Subcutaneous abdominal adipose tissue (tissue), 5 donors: ENCODE measurements at regions not wholly inside any gene's neighbourhood (a gene's known extent, or its start where the extent isn't known, plus 50 kb on each side); places are given as distances from the start of the nearest gene placed in this dataset.
"Not testable (repeated sequence)": the region's sequence is repeated elsewhere in the genome, so short reads cannot be mapped to it uniquely, and the experiment has no call there.

Experiments used
- H3K27ac ChIP-seq: one replicate; pipeline ENCODE4 v1.7.0; 2013; ENCODE audit warnings: low read depth, mild to moderate bottlenecking, inconsistent platforms, low read length, moderate library complexity
- H3K27me3 ChIP-seq, 5 donors: one replicate each; pipeline ENCODE4 v1.7.0; 2013; ENCODE audit warnings: low read length in 5 of 5, inconsistent platforms in 1 of 5; ENCODE audit not compliant: control insufficient read depth in 5 of 5, insufficient read depth in 4 of 5
- H3K36me3 ChIP-seq, 5 donors: one replicate each; pipeline ENCODE4 v1.7.0; 2013; ENCODE audit warnings: low read length in 5 of 5; ENCODE audit not compliant: control insufficient read depth in 5 of 5, insufficient read depth in 5 of 5
- H3K4me1 ChIP-seq, 5 donors: one replicate each; pipeline ENCODE4 v1.7.0; 2013; ENCODE audit warnings: low read length in 5 of 5, mild to moderate bottlenecking in 3 of 5, moderate library complexity in 1 of 5; ENCODE audit not compliant: control insufficient read depth in 5 of 5, insufficient read depth in 5 of 5
- H3K4me3 ChIP-seq, 5 donors: one replicate each; pipeline ENCODE4 v1.7.0; 2013; ENCODE audit warnings: low read length in 5 of 5, low read depth in 1 of 5
- H3K9ac ChIP-seq, 5 donors: one replicate each; pipeline ENCODE4 v1.7.0; 2013; ENCODE audit warnings: low read length in 5 of 5, mild to moderate bottlenecking in 4 of 5, moderate library complexity in 3 of 5
- H3K9me3 ChIP-seq, 5 donors: one replicate each; pipeline ENCODE4 v1.7.0; 2013; ENCODE audit warnings: low read length in 5 of 5; ENCODE audit not compliant: control insufficient read depth in 5 of 5
- donor health status: healthy.
- donor health status: healthy.
- donor health status: healthy.
- donor health status: healthy.
- donor health status: healthy.

DNA sequence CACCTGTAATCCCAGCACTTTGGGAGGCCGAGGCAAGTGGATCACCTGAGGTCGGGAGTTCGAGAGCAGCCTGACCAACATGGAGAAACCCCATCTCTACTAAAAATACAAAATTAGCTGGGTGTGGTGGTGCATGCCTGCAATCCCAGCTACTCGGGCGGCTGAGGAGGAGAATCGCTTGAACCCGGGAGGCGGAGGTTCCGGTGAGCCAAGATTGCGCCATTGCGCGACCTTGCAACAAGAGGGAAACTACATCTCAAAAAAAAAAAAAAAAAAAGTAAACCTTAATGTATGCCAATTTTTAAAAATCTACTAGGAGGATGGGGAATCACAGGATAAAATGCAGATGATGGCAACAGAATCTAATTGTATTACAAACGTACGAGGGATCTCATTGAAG, 95.5 kb upstream of the SIRPA start:
- not testable (repeated sequence) for H3K4me3 ChIP-seq, H3K27ac ChIP-seq, H3K9ac ChIP-seq, H3K36me3 ChIP-seq, H3K27me3 ChIP-seq, H3K9me3 ChIP-seq
- peaks cover 4 to 33% (median 31%) of the 10 kb centered on the region in 5 donors for H3K4me1 ChIP-seq

DNA sequence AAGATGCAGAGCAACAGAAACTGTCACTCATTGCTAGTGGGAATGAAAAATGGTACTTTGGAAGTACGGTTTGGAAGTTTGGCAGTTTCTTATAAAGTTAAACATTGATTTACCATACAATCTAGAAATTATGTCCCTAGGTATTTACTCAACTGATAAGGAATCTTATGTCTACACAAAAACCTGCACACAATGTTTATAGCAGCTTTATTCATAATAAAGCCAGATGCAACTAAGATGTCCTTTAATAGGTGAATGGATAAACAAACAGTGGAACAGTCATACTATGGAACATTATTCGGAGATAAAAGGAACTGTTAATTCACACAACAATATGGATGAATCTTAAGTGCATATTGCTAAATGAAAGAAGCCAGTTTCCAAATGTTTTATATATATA, 96.2 kb upstream of the SIRPA start:
- Histone ChIP-seq H3K9me3 (no peaks in the 10 kb centered on the region), H3K4me3 (no peak overlapping the region), H3K9ac (no peak overlapping the region), H3K4me1 (peaks cover under 1 to 25% (median 23%) of the 10 kb centered on the region in 5 donors), H3K27ac (no peak overlapping the region), H3K27me3 (peaks cover 0 to 7% (median 7%) of the 10 kb centered on the region in 5 donors), H3K36me3 (no peaks in the 10 kb centered on the region)

DNA sequence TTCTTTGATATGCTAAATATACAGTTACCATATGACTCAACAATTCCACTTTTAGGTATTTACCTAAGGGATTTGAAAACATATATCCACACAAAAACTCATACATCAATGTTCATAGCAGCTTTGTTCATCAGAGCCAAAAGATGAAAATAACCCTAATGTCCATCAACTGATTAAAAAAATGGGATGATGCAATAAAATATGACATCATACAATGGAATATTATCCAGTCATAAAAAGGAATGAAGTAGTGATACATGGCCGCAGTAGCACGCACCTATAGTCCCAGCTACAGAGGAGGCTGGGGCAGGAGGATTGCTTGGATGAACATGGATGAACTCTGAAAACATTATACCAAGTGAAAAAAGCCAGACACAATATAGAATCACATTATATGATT, 101.4 kb upstream of the SIRPA start:
- no peaks in the 10 kb centered on the region for H3K9me3 ChIP-seq
- no peak overlapping the region for H3K27ac ChIP-seq
- no peak overlapping the region for H3K4me3 ChIP-seq
- H3K9ac ChIP-seq, result no peak overlapping the region
- no peaks in the 10 kb centered on the region for H3K36me3 ChIP-seq
- no peaks in the 10 kb centered on the region for H3K4me1 ChIP-seq
- H3K27me3 ChIP-seq, result no peaks in the 10 kb centered on the region

DNA sequence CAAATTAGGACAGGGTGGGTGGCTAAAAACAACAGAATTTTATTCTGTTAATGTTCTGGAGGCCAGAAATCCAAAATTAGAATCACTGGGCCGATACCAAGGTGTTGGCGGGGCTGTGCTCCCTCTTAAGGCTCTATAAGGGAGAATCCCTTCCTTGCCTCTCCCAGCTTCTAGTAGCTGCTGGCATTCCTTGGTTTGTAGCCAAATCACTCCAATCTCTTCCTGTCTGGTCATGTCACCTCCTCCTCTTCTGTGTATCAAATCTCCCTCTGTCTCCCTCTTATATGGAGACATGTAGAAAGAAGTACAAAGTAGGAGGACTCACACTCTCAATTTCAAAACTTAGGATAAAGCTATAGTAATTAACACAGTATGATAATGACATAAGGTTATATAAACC, 102.9 kb upstream of the SIRPA start:
- Histone ChIP-seq H3K4me1 (peaks cover 0 to under 1% (median 0%) of the 10 kb centered on the region in 5 donors), H3K4me3 (no peak overlapping the region), H3K9ac (no peak overlapping the region), H3K27ac (no peak overlapping the region), H3K27me3 (peaks cover 0 to 5% (median 0%) of the 10 kb centered on the region in 5 donors), H3K9me3 (no peaks in the 10 kb centered on the region), H3K36me3 (no peaks in the 10 kb centered on the region)

DNA sequence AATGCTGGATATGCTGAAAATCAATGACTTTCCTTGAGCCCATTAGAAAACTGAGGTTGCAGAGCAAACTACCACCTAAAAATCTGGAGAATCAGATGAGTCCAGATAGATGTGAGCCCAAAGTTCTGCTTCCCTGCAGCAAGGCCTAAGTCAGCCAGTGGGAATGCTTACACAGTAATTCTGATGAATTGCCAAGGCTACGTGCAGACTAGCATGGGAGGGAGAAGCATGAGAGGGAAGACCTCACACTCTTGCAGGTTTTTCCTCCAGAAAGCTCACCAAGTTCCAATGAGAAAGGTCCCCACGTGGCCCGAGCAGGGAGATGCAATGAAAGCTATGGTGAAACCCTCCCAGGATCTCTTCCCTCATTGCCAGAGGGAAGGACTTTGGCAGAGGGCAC, 104.8 kb upstream of the SIRPA start:
- Histone ChIP-seq H3K4me3 (no peak overlapping the region), H3K27me3 (peaks cover 0 to 8% (median 5%) of the 10 kb centered on the region in 5 donors), H3K36me3 (no peaks in the 10 kb centered on the region), H3K27ac (no peak overlapping the region), H3K9me3 (no peaks in the 10 kb centered on the region), H3K4me1 (peaks cover 0 to 19% (median 2%) of the 10 kb centered on the region in 5 donors), H3K9ac (no peak overlapping the region)

DNA sequence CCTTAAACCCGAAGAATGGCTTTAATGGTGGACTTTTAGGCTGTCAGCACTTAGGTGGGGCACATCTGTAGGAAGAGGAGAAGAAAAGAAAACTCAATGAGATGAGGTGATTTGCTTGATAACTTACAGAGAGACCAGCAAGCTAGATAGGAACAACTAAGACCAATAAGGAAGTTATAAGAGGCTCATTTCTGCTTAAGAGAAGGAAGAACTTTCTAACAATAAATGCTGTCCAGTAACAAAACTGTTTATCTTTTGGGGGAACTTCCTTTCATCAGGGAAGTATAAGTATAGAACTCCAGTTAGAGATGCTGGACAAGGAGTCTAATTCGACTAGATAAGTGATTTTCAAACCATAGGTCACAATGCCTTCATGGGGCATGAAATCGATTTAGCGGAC, 107.2 kb upstream of the SIRPA start:
- Histone ChIP-seq H3K27ac (no peak overlapping the region), H3K4me1 (peaks cover 0 to 21% (median 2%) of the 10 kb centered on the region in 5 donors), H3K9me3 (no peaks in the 10 kb centered on the region), H3K4me3 (no peak overlapping the region), H3K27me3 (peaks cover 3 to 8% (median 5%) of the 10 kb centered on the region in 5 donors), H3K9ac (no peak overlapping the region), H3K36me3 (no peaks in the 10 kb centered on the region)

DNA sequence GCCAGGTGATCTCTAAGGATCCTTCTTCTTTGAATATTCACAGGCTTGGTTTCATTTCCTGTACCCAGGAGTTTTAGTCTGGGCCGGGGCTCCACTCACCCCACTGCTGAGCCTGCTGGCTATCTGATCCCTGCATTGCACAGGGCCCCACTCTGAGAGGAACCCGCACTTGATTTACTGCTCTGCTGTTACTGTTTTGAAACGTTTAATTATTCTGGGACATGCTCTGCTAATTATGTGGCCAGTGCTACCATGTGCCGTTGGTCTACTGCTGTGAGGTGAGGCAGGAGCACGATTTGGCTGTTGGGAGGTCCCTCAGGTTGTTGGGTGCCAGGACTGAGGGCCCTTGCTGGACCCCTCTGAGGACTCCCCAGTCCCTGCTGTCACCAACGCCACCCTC, 108.7 kb upstream of the SIRPA start:
- Histone ChIP-seq H3K27ac (no peak overlapping the region), H3K9me3 (no peaks in the 10 kb centered on the region), H3K9ac (no peak overlapping the region), H3K27me3 (peaks cover 3 to 18% (median 6%) of the 10 kb centered on the region in 5 donors), H3K4me3 (no peak overlapping the region), H3K4me1 (peaks cover 0 to 21% (median 2%) of the 10 kb centered on the region in 5 donors), H3K36me3 (no peaks in the 10 kb centered on the region)

DNA sequence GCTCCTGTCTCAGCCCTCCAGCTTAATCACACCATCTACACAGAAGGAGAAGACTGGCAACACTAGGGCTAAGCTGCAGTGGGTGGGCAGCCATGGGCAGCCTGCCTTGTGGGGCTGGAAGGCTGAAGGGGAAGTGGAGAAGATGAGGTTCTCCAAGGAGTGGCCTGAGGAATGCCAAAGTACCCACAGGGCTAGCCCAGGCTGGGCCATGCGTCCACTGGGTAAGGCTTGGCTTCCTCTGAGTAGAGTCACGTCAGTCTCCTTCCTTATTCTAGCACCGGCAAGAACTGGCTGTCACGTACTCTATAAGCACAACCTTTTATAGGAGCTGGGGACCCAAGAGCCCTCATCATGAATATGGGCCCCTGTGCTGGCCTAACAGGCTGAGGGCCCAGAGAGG, 110.6 kb upstream of the SIRPA start:
- Histone ChIP-seq H3K27me3 (peaks cover 5 to 18% (median 6%) of the 10 kb centered on the region in 5 donors), H3K36me3 (no peaks in the 10 kb centered on the region), H3K9ac (no peak overlapping the region)

DNA sequence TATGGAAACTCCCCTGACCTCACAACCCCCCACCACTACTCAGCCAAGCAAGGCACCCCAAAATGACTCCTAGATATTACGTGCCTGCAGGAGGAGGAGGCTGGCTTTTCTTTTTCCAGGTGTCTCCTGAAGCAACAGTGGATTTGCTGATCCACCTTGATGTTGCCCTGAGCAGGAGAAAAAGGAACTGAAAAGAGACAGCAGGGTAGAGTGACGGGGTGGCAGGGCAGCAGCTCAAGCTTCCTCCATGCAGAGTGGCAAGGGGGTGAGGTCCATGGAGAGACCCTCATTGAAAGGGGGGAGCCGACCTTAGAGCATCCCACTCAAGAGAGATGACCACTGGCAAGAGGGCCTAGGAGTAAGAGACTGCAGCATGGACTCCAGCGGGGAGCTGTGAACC, 112.0 kb upstream of the SIRPA start:
- H3K36me3 ChIP-seq, result no peaks in the 10 kb centered on the region
- H3K4me3 ChIP-seq, result no peak overlapping the region
- no peak overlapping the region for H3K9ac ChIP-seq
- peaks cover 0 to 21% (median 2%) of the 10 kb centered on the region in 5 donors for H3K4me1 ChIP-seq
- no peak overlapping the region for H3K27ac ChIP-seq
- peaks cover 5 to 18% (median 6%) of the 10 kb centered on the region in 5 donors for H3K27me3 ChIP-seq
- no peaks in the 10 kb centered on the region for H3K9me3 ChIP-seq

More for the DNA sequence above, 110.6 kb upstream of the SIRPA start:
- Histone ChIP-seq H3K27ac (no peak overlapping the region), H3K4me3 (no peak overlapping the region), H3K4me1 (peaks cover 0 to 21% (median 2%) of the 10 kb centered on the region in 5 donors), H3K9me3 (no peaks in the 10 kb centered on the region)

DNA sequence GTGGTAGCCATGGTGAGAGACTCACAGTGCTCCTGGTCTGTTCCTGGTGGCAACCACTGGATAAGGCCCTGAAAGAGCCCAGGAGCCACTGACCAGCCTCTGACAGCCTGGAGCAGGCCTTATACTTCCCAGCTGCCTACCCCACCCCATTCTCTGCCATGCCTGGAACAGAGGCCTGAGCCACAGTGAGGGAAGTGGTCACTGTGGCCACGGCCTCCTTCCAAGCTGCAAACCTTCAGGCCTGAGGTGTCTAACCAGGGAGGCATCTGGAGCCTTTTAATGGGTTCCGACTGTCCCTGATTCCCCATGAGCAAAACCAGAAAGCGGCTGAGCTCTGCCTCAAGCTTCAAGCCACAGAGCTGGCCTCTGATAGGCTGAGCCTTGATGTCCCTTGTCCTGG, 113.0 kb upstream of the SIRPA start:
- H3K9me3 ChIP-seq, result no peaks in the 10 kb centered on the region
- H3K36me3 ChIP-seq, result no peaks in the 10 kb centered on the region
- H3K9ac ChIP-seq, result no peak overlapping the region
- H3K27ac ChIP-seq, result no peak overlapping the region
- no peak overlapping the region for H3K4me3 ChIP-seq
- peaks cover 5 to 12% (median 6%) of the 10 kb centered on the region in 5 donors for H3K27me3 ChIP-seq
- H3K4me1 ChIP-seq, result peaks cover 0 to 20% (median 2%) of the 10 kb centered on the region in 5 donors

DNA sequence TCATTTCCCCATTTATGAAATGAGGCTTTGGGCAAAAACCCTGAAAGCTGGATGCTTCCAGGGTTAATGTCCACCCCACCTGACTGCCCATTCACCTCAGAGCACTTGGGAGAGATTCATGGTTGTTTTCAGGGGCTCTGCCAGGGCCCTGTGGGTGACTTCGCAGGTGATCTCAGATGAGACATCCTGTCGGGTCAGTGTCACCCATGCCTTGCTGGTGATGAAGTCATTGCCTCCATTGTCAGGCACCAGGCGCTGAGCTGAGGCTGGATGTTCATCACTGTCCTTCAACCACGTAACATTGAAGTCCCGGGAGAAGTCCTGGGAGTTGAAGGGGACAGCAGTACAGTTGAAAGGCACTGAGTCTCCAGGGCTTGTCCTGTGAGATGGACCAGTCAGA, 115.6 kb upstream of the SIRPA start:
- no peak overlapping the region for H3K4me3 ChIP-seq
- H3K4me1 ChIP-seq, result peaks cover 0 to 13% (median 11%) of the 10 kb centered on the region in 5 donors
- H3K36me3 ChIP-seq, result no peaks in the 10 kb centered on the region

More for the DNA sequence above, 115.6 kb upstream of the SIRPA start:
- Histone ChIP-seq H3K27me3 (peaks cover 0 to 10% (median 6%) of the 10 kb centered on the region in 5 donors), H3K27ac (no peak overlapping the region), H3K9me3 (no peaks in the 10 kb centered on the region), H3K9ac (no peak overlapping the region)
